K562 (cell line): ENCODE measurements at regions not wholly inside any gene's neighbourhood (a gene's known extent, or its start where the extent isn't known, plus 50 kb on each side); places are given as distances from the start of the nearest gene placed in this dataset.

ENCODE experiments used
- ATAC-seq: fragments of 200-7000 bp; cut with Tn5 transposase; 3 replicates; pipeline ENCODE4 v1.9.1; 2020; ENCODE audit warnings: moderate library complexity
- BruUV-seq: library from RNA; stranded (reverse); fragments of 400-500 nt; replicated peaks from 2 replicates; lab custom pipeline; 2021; lab: Mats Ljungman, UMichigan
- CTCF ChIA-PET: fragments of 300-600 bp; formaldehyde crosslinking; extraction: SDS; loops from one replicate; lab custom pipeline; 2021; ENCODE audit warnings: low intra/inter-chr PET ratio; lab: Yijun Ruan, JAX
- POLR2A ChIA-PET: fragments of 300-600, 350-650 bp; sonication (Branson Sonifier 250); formaldehyde crosslinking; extraction: SDS; loops from one replicate; lab custom pipeline; 2021; ENCODE audit warnings: antibody characterized with exemption, inconsistent platforms; lab: Yijun Ruan, JAX
- DNase-seq, 4 experiments: peaks; one replicate each; pipeline versions ENCODE4 v3.0.0 to v3.0.0-alpha.2; 2011 to 2018; ENCODE audit warnings: low spot score in 3 of 4, mixed read lengths in 3 of 4; ENCODE audit errors: extremely low read depth in 1 of 4
- FAIRE-seq: peaks from 2 replicates; lab custom pipeline; 2011; peaks lifted over from hg19 to GRCh38; lab: Jason Lieb, UNC
- H2AFZ ChIP-seq: 2 replicates; pipeline ENCODE4 v1.6.0; 2011; ENCODE audit warnings: low read depth, low read length, control low read depth, inconsistent platforms
- H3K27ac ChIP-seq: fragments of 200-600 bp; 3 replicates; pipeline ENCODE4 v1.8.0; 2011; ENCODE audit warnings: low read depth, mild to moderate bottlenecking, control low read depth, inconsistent platforms, low read length, moderate library complexity, mixed read lengths; ENCODE audit errors: extremely low read depth
- H3K27me3 ChIP-seq, 2 experiments: fragments of 300-600 bp in 1 of 2; 2 replicates in 1 of 2; 3 replicates in 1 of 2; pipeline versions ENCODE4 v1.6.0 to v1.8.0; 2011; ENCODE audit warnings: inconsistent platforms in 2 of 2, low read length in 2 of 2, mild to moderate bottlenecking in 1 of 2, mixed read lengths in 1 of 2, moderate library complexity in 1 of 2; ENCODE audit not compliant: control insufficient read depth in 2 of 2, insufficient read depth in 2 of 2
- H3K36me3 ChIP-seq: fragments of 300-600 bp; 3 replicates; pipeline ENCODE4 v1.8.0; 2011; ENCODE audit warnings: mild to moderate bottlenecking, low read length, inconsistent platforms; ENCODE audit not compliant: control insufficient read depth, insufficient read depth
- H3K4me1 ChIP-seq, 2 experiments: fragments of 200-600 bp in 1 of 2; replicated peaks in 1 of 2; 2 replicates in 1 of 2; 3 replicates in 1 of 2; pipeline versions ENCODE4 v1.5.1 to v1.8.0; 2011; ENCODE audit warnings: inconsistent platforms in 2 of 2, low read length in 2 of 2, mild to moderate bottlenecking in 1 of 2, mixed read lengths in 1 of 2, moderate library complexity in 1 of 2; ENCODE audit not compliant: control insufficient read depth in 2 of 2, insufficient read depth in 2 of 2
- H3K4me2 ChIP-seq: 2 replicates; pipeline ENCODE4 v1.6.1; 2011; ENCODE audit warnings: low read length, control low read depth, inconsistent platforms, mixed read lengths; ENCODE audit not compliant: insufficient read depth
- H3K4me3 ChIP-seq: fragments of 200-600 bp; sonication (generic), shearing (Covaris generic); 2 replicates; pipeline ENCODE4 v1.5.1; 2016; ENCODE audit warnings: control low read depth, inconsistent platforms
- H3K79me2 ChIP-seq: fragments of 200-600 bp; 3 replicates; pipeline ENCODE4 v1.8.0; 2011; ENCODE audit warnings: low read length, inconsistent platforms; ENCODE audit not compliant: control insufficient read depth, insufficient read depth
- H3K9ac ChIP-seq, 2 experiments: 2 replicates each; pipeline versions ENCODE4 v1.6.0 to v1.6.1; 2011; ENCODE audit warnings: low read depth in 2 of 2, low read length in 2 of 2, control low read depth in 1 of 2, inconsistent platforms in 1 of 2, mild to moderate bottlenecking in 1 of 2, mixed read lengths in 1 of 2; ENCODE audit not compliant: insufficient read depth in 1 of 2
- H3K9me1 ChIP-seq: one replicate; pipeline ENCODE4 v1.6.0; 2011; ENCODE audit warnings: inconsistent platforms, mild to moderate bottlenecking, low read length, moderate library complexity; ENCODE audit not compliant: control insufficient read depth, insufficient read depth
- H3K9me3 ChIP-seq: replicated peaks from 2 replicates; pipeline ENCODE4 v1.5.1; 2011; ENCODE audit warnings: low read depth, low read length, inconsistent platforms; ENCODE audit not compliant: control insufficient read depth, insufficient read depth
- H4K20me1 ChIP-seq: replicated peaks from 2 replicates; pipeline ENCODE4 v1.6.1; 2011; ENCODE audit warnings: low read length, inconsistent platforms, mixed read lengths; ENCODE audit not compliant: control insufficient read depth, insufficient read depth
- MECOM ChIP-seq: fragments of 250-450 bp; sonication (Bioruptor Pico); IDR thresholded peaks from 2 replicates; pipeline ENCODE4 v1.8.0; 2022; ENCODE audit warnings: inconsistent platforms
- ZC3H8 ChIP-seq: fragments of 450-650 bp; IDR thresholded peaks from 2 replicates; pipeline ENCODE4 v1.6.1; 2017
- ZNF324 ChIP-seq: fragments of 250-450 bp; sonication (Bioruptor Pico); IDR thresholded peaks from 2 replicates; pipeline ENCODE4 v1.4.0; 2020; ENCODE audit warnings: mild to moderate bottlenecking
- WGBS: fragments of 100-300 bp; shearing (Covaris generic); methylation state at CpG from one replicate; pipeline ENCODE4 v1.1.6; 2016; ENCODE audit warnings: low coverage, mixed read lengths; ENCODE audit not compliant: insufficient coverage; ENCODE audit errors: missing lambda C conversion rate; 5-methylcytosine and 5-hydroxymethylcytosine counted together
- in situ Hi-C: fragments of 300-500 bp; cut with MboI; formaldehyde crosslinking; loops from 4 replicates; pipeline ENCODE4 v1.15.0; 2018; ENCODE audit warnings: inconsistent platforms, mixed read lengths
- intact Hi-C: fragments of 100-400 bp; cut with micrococcal nuclease; formaldehyde crosslinking; loops from 2 replicates; pipeline ENCODE4 v1.14.2; 2022
- TF ChIP-seq, protein P1 (sequence below): fragments of 250-450 bp; sonication (Bioruptor Pico); IDR thresholded peaks from 2 replicates; pipeline ENCODE4 v1.5.0; 2021; ENCODE audit warnings: mild to moderate bottlenecking, borderline replicate concordance
- TF ChIP-seq, protein P2 (sequence below): conservative IDR thresholded peaks from 2 replicates; pipeline ENCODE4 v1.6.1; 2011; ENCODE audit warnings: low read depth, mild to moderate bottlenecking, low read length; ENCODE audit not compliant: control insufficient read depth

DNA sequence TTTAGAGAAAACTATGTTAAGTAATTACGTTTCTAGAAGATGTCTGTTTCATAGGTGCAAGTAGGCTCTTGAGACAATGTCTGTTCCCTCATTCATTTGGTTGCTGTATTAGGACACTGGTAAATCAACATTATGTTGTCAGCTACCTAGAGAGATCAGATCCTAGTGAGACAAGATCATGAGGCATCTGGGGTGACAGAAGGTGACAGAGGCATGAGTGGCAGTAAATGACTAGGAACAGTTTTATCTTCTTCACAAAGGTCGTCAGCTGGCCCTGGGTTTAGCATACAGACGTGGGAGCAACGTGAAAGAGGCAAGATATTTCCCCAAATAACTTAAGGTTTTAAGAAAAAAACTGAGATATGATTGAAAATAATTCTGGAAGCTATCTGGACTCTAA, 1926.3 kb upstream of the WWC1 start (continued):
- TF ChIP-seq, protein P1, sequence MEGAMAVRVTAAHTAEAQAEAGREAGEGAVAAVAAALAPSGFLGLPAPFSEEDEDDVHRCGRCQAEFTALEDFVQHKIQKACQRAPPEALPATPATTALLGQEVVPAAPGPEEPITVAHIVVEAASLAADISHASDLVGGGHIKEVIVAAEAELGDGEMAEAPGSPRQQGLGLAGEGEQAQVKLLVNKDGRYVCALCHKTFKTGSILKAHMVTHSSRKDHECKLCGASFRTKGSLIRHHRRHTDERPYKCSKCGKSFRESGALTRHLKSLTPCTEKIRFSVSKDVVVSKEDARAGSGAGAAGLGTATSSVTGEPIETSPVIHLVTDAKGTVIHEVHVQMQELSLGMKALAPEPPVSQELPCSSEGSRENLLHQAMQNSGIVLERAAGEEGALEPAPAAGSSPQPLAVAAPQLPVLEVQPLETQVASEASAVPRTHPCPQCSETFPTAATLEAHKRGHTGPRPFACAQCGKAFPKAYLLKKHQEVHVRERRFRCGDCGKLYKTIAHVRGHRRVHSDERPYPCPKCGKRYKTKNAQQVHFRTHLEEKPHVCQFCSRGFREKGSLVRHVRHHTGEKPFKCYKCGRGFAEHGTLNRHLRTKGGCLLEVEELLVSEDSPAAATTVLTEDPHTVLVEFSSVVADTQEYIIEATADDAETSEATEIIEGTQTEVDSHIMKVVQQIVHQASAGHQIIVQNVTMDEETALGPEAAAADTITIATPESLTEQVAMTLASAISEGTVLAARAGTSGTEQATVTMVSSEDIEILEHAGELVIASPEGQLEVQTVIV (CRISPR knock-in tag): no peak
- TF ChIP-seq ZNF324 (CRISPR knock-in tag) (no peak), ZC3H8 (no peak)

DNA sequence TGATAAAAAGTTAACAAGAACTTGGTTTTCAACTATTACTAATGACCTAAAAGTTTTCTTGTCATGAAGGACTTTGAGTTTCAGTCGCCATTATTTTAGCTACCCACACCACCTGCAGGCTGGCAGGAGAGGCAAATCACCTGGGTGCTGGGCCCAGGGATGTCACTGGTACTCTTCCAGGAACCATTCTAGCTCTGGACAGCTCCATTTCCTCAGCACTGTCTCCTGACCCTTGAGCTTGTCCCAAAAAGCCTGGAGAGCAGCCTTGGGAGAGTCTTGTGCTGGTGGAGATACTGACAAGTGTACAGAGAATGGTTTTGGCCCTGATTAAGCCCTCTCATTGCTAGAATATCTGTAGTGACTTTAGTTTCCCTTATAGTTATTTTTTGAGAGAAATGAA, 1924.1 kb upstream of the WWC1 start:
- Histone ChIP-seq H3K9me1 (no peaks in the 10 kb centered on the region), H2AFZ (no peak overlapping the region), H3K27ac (no peak overlapping the region), H3K36me3 (no peaks in the 10 kb centered on the region), H3K27me3 (no peaks in the 10 kb centered on the region), H3K4me2 (no peak overlapping the region), H3K9me3 (no peaks in the 10 kb centered on the region), H3K4me3 (no peak overlapping the region), H3K4me1 (no peaks in the 10 kb centered on the region), H4K20me1 (no peaks in the 10 kb centered on the region), H3K9ac (no peak overlapping the region), H3K79me2 (no peaks in the 10 kb centered on the region)
- no peak for FAIRE-seq
- ATAC-seq: no peak
- WGBS: 0% methylated on average over 1 of the region's 1 CpG
- TF ChIP-seq, protein P2, sequence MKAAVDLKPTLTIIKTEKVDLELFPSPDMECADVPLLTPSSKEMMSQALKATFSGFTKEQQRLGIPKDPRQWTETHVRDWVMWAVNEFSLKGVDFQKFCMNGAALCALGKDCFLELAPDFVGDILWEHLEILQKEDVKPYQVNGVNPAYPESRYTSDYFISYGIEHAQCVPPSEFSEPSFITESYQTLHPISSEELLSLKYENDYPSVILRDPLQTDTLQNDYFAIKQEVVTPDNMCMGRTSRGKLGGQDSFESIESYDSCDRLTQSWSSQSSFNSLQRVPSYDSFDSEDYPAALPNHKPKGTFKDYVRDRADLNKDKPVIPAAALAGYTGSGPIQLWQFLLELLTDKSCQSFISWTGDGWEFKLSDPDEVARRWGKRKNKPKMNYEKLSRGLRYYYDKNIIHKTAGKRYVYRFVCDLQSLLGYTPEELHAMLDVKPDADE: no peak
- TF ChIP-seq MECOM: no peak
- POLR2A ChIA-PET: no interaction called here
- CTCF ChIA-PET: no interaction called here
- DNase-seq: no peak
- in situ Hi-C loops: no loop called here
- intact Hi-C loops: no loop called here
- no TSS peak for BruUV-seq
